ENCODE measurements at regions not wholly inside any gene's neighbourhood (a gene's known extent, or its start where the extent isn't known, plus 50 kb on each side); places are given as distances from the start of the nearest gene placed in this dataset.

DNA sequence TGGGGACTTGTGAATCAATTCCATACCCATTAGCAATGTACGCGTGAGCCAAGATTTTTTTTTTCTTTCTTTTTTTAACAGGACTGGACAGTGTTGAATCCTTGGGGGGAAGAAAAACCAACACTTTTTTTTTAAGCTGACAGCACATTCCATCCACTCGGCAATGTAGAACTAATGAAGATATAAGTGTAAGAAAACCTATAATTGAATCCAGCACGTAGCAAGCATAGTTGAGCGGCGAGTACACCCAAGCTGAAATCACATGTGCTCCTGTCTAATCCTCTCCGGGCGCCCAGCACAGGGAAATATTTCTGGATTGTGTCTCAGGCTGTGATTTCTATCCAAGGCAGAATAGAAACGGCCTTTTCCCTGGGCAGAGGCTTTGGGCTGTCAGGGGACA, 118.2 kb downstream of the BOD1 start:
- no peak for DNase-seq
- H3K4me1 ChIP-seq: no peaks in the 10 kb centered on the region
- TF ChIP-seq, protein P1, sequence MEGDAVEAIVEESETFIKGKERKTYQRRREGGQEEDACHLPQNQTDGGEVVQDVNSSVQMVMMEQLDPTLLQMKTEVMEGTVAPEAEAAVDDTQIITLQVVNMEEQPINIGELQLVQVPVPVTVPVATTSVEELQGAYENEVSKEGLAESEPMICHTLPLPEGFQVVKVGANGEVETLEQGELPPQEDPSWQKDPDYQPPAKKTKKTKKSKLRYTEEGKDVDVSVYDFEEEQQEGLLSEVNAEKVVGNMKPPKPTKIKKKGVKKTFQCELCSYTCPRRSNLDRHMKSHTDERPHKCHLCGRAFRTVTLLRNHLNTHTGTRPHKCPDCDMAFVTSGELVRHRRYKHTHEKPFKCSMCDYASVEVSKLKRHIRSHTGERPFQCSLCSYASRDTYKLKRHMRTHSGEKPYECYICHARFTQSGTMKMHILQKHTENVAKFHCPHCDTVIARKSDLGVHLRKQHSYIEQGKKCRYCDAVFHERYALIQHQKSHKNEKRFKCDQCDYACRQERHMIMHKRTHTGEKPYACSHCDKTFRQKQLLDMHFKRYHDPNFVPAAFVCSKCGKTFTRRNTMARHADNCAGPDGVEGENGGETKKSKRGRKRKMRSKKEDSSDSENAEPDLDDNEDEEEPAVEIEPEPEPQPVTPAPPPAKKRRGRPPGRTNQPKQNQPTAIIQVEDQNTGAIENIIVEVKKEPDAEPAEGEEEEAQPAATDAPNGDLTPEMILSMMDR (IDR thresholded peaks at IDR 0.05): no peak
- no peak for TF ChIP-seq POLR2A (IDR thresholded peaks at IDR 0.05)
- H3K4me3 ChIP-seq: no peak overlapping the region
- no peak overlapping the region for H3K27ac ChIP-seq
- H3K27me3 ChIP-seq: no peaks in the 10 kb centered on the region
- intact Hi-C loops (cut with DNase I; ENCODE audit: low total_unique reads): no loop called here
- H3K9me3 ChIP-seq: no peaks in the 10 kb centered on the region
- no peaks in the 10 kb centered on the region for H3K36me3 ChIP-seq

DNA sequence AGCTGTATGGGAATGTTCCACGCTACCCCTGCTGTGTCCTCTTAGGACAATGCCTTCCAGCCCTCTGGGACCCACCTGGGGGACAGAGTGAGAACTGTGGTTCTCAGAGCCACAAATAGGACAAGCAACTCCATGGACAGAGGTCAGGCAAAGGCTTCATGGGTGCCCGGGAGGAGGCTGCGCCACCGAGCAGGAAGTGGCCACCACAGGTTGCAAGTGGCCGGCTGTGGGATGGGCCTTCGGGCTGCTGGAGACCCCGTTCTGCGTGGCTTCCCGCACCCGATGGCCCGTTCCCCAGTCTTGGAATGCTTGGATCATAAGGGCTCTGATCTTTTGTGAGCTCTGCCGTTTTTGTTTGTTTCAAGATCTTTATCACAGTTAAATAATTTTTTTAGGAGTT, 118.8 kb downstream of the BOD1 start:
- no peak overlapping the region for H3K27ac ChIP-seq
- TF ChIP-seq POLR2A (IDR thresholded peaks at IDR 0.05): no peak
- TF ChIP-seq, protein P1 (IDR thresholded peaks at IDR 0.05): no peak
- no peaks in the 10 kb centered on the region for H3K36me3 ChIP-seq

DNA sequence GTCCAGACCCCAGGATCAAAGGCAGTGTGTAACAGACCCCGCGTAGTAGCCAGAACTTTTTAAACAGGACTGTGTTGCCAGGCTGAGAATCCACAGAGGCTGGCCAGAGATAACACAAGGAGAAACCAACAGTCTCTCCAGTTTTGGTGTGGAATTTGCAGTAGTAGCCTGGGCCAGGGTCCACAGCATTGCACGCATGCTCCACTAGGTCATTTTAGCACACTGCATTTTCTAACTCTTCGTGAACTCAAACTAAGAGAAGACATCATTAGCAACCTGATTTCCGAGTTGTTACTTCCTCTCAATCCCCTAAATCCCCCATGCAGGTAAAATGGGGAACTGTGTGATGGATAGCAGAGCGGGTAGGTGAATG, 119.6 kb downstream of the BOD1 start:
- H3K4me1 ChIP-seq: no peaks in the 10 kb centered on the region
- no peak overlapping the region for H3K27ac ChIP-seq

More for the DNA sequence above, 118.8 kb downstream of the BOD1 start:
- no peaks in the 10 kb centered on the region for H3K9me3 ChIP-seq
- DNase-seq: no peak
- H3K4me3 ChIP-seq: no peak overlapping the region
- intact Hi-C loops (cut with DNase I; ENCODE audit: low total_unique reads): no loop called here
- no peaks in the 10 kb centered on the region for H3K4me1 ChIP-seq
- no peaks in the 10 kb centered on the region for H3K27me3 ChIP-seq

GRCh38 chr5:173496129-173496882, 120.1 kb downstream of the BOD1 start:
- intact Hi-C loops (cut with DNase I; ENCODE audit: low total_unique reads): no loop called here
- TF ChIP-seq, protein P1 (IDR thresholded peaks at IDR 0.05): no peak
- no peak for TF ChIP-seq POLR2A (IDR thresholded peaks at IDR 0.05)
- Histone ChIP-seq H3K4me3 (no peak overlapping the region), H3K4me1 (no peaks in the 10 kb centered on the region), H3K9me3 (no peaks in the 10 kb centered on the region), H3K27me3 (no peaks in the 10 kb centered on the region), H3K36me3 (no peaks in the 10 kb centered on the region), H3K27ac (no peak overlapping the region)
- no peak for DNase-seq

More for the DNA sequence above, 119.6 kb downstream of the BOD1 start:
- intact Hi-C loops (cut with DNase I; ENCODE audit: low total_unique reads): no loop called here
- no peak for DNase-seq
- H3K9me3 ChIP-seq: no peaks in the 10 kb centered on the region
- no peak overlapping the region for H3K4me3 ChIP-seq
- no peaks in the 10 kb centered on the region for H3K27me3 ChIP-seq
- H3K36me3 ChIP-seq: no peaks in the 10 kb centered on the region
- TF ChIP-seq, protein P1 (IDR thresholded peaks at IDR 0.05): no peak
- no peak for TF ChIP-seq POLR2A (IDR thresholded peaks at IDR 0.05)

DNA sequence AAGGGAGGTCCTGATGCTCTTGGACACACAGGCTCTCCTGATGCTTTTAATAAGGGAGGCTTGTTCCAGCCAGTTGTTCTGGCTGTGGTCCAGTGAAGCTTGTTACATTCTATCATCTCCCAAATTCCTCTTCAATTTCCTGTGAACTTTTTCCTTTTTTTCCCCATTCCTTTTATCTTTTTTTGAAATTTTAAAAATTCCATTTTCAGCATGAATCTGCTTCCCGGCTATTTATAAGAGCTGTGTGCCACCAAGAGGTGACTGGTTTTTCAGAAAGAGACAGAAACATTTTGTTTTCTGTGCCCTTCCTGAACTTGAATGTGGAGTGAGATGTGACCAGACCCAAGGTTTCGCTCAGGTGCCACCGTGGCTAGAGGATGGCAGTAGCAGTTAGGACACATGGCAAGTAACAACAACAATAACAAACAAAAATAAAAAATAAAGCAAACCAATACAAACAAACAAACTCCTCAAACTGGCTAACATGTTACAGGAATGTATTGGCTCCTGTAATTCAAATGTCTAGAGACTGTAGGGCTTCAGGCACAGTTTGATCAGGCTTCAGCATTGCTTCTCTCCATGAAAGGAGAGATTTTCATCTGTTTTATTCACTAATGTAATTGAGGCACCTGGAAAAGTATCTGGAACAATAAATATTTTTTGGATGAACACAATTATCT, 121.1 kb downstream of the BOD1 start:
- H3K9me3 ChIP-seq: no peaks in the 10 kb centered on the region
- H3K4me1 ChIP-seq: no peaks in the 10 kb centered on the region
- H3K27me3 ChIP-seq: no peaks in the 10 kb centered on the region
- TF ChIP-seq POLR2A (IDR thresholded peaks at IDR 0.05): no peak
- TF ChIP-seq, protein P1 (IDR thresholded peaks at IDR 0.05): no peak
- intact Hi-C loops (cut with DNase I; ENCODE audit: low total_unique reads): no loop called here
- no peak for DNase-seq
- no peak overlapping the region for H3K4me3 ChIP-seq
- no peak overlapping the region for H3K27ac ChIP-seq
- H3K36me3 ChIP-seq: no peaks in the 10 kb centered on the region
